ENCODE measurements at regions not wholly inside any gene's neighbourhood (a gene's known extent, or its start where the extent isn't known, plus 50 kb on each side); places are given as distances from the start of the nearest gene placed in this dataset.
"Not testable (repeated sequence)": the region's sequence is repeated elsewhere in the genome, so short reads cannot be mapped to it uniquely, and the experiment has no call there.

DNA sequence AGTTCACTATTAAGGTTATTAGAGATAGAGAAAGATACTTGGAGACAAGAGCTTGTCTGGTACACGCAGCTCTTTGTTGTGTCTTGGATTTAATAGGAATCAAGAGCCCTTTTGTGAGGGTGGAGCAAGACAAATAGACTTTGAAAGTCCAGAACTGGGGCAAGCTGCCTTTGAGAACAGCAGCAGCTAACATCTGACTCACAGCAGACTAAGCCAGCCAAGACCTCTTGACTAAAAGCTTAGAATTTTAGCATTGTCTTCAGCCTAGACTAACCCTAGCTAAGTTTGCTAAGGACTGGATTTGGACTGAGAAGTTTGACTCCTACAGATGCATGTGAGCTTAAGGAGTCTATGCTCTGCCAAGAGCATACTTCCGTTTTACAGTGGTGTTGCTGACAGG is 201.9 kb upstream of the RBM19 start:
- H3K27me3 ChIP-seq (ENCODE audit: insufficient read depth, low read length), result peaks cover 3% of the 10 kb centered on the region
- no peak overlapping the region for H3K4me3 ChIP-seq (ENCODE audit: low read length)
- H2AFZ ChIP-seq (ENCODE audit: low read depth, low read length), result no peak overlapping the region
- no peaks in the 10 kb centered on the region for H3K36me3 ChIP-seq (ENCODE audit: insufficient read depth, low read length)
- no peaks in the 10 kb centered on the region for H3K9me3 ChIP-seq (ENCODE audit: low read length)
- no peaks in the 10 kb centered on the region for H3K4me1 ChIP-seq (ENCODE audit: insufficient read depth, low read length)

DNA sequence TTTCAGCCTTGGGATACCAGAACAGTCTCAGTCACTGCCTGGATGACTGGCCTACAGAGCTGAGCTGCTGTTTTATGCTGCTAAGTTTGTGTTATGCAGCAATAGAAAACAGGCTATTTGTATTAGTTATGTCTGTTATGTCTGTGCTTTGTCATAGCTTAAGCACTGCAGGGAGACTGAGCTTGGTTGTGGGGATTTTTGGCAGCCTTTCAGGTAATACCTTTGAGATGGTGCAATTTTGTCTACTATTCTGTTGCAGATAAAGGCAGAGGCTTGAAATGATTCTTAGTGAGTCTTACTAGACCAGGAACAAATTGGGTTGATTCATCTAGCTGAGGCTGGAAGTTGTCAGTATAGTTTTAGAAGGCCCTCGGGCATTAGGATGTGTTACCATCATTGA is 201.3 kb upstream of the RBM19 start:
- no peaks in the 10 kb centered on the region for H3K36me3 ChIP-seq (ENCODE audit: insufficient read depth, low read length)
- H3K9me3 ChIP-seq (ENCODE audit: low read length), result no peaks in the 10 kb centered on the region
- no peak overlapping the region for H3K4me3 ChIP-seq (ENCODE audit: low read length)
- no peaks in the 10 kb centered on the region for H3K4me1 ChIP-seq (ENCODE audit: insufficient read depth, low read length)
- no peak overlapping the region for H2AFZ ChIP-seq (ENCODE audit: low read depth, low read length)
- H3K27me3 ChIP-seq (ENCODE audit: insufficient read depth, low read length), result peaks cover 3% of the 10 kb centered on the region

DNA sequence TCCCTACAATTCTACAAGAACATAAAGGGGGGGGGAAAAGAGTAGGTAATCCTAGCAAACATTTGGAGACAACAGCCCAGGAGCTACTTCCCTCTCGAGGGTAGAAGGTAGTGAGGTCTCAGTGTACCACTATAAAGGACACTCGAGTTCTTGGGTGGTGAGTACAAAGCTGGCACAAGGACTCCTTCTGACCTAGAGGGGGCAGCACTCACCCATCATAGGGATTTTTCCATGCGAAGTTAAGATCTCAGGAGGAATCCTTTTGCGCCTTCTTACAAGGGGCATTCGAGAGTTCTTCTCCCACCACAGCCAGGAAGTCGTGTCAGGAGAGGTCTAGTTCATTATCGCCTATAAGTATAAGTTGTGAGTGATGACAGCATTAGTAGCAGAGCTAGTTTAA is 200.2 kb upstream of the RBM19 start:
- H2AFZ ChIP-seq (ENCODE audit: low read depth, low read length), result no peak overlapping the region
- H3K27me3 ChIP-seq (ENCODE audit: insufficient read depth, low read length), result peaks cover 3% of the 10 kb centered on the region
- no peaks in the 10 kb centered on the region for H3K4me1 ChIP-seq (ENCODE audit: insufficient read depth, low read length)
- H3K4me3 ChIP-seq (ENCODE audit: low read length), result no peak overlapping the region
- H3K36me3 ChIP-seq (ENCODE audit: insufficient read depth, low read length), result no peaks in the 10 kb centered on the region
- H3K9me3 ChIP-seq (ENCODE audit: low read length), result no peaks in the 10 kb centered on the region

DNA sequence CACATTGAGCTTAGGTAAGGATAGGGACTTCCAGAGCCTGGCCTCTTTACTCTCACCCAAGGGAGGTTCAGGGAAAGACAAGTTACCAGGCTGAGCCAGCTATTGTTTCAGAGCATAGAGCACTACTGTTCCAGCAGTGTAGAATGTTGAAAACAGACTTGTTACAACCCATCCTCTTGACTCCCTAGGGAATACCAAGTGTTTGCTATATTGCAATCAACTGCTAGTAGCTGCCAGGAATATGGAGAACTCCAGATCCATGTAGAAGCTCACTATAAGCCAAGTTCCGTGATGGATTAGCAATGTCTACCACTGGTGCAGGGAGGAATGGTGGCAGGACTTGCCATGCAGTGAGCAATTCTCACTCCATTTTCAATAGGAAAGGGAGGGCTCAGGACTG is 199.8 kb upstream of the RBM19 start:
- H3K27me3 ChIP-seq (ENCODE audit: insufficient read depth, low read length), result peaks cover 3% of the 10 kb centered on the region
- H3K9me3 ChIP-seq (ENCODE audit: low read length), result no peaks in the 10 kb centered on the region

DNA sequence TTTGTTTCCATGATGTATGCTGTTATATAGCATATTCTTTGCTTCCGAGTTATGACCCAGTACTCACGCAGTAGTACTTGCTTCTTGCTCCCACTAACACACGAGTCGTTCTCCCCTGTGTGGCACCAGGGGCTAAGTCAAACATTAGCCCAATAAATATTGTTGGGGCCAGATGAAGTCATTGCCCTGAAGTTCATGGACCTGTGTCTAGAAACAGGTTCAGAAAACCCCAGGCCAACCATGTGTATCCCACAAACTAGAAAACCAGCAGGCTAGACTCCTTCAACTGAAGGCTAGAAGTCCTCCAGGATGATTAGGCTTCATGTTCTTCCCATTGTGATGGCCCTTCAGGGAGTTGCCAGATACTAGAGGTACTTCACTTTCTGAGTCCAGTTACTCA is 198.2 kb upstream of the RBM19 start:
- Histone ChIP-seq H2AFZ (ENCODE audit: low read depth, low read length) (no peak overlapping the region), H3K27me3 (ENCODE audit: insufficient read depth, low read length) (peaks cover 3% of the 10 kb centered on the region), H3K4me1 (ENCODE audit: insufficient read depth, low read length) (no peaks in the 10 kb centered on the region), H3K36me3 (ENCODE audit: insufficient read depth, low read length) (no peaks in the 10 kb centered on the region), H3K4me3 (ENCODE audit: low read length) (no peak overlapping the region), H3K9me3 (ENCODE audit: low read length) (no peaks in the 10 kb centered on the region)

More for the DNA sequence above, 199.8 kb upstream of the RBM19 start:
- no peaks in the 10 kb centered on the region for H3K36me3 ChIP-seq (ENCODE audit: insufficient read depth, low read length)
- H2AFZ ChIP-seq (ENCODE audit: low read depth, low read length), result no peak overlapping the region
- no peak overlapping the region for H3K4me3 ChIP-seq (ENCODE audit: low read length)
- no peaks in the 10 kb centered on the region for H3K4me1 ChIP-seq (ENCODE audit: insufficient read depth, low read length)

DNA sequence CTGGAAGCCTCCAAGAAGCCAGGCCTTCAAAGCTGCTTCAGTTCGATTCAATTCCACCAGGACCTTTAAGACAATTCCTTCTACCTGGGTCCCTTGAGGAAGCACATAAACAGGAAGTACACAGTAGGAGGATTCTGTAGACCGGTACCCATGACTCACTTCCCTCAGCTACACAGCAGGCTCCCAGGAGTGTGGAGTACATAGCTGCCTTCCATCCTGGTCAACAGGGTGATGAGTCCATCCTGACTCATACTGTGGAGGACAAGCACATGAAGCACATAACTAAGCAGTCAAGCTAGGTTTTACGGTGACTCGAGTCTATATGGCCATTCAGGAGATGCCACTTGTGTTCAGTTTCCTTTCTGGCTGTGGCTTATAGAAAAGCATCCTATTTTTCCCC is 197.6 kb upstream of the RBM19 start:
- H3K27me3 ChIP-seq (ENCODE audit: insufficient read depth, low read length), result peaks cover 3% of the 10 kb centered on the region
- no peaks in the 10 kb centered on the region for H3K9me3 ChIP-seq (ENCODE audit: low read length)
- no peaks in the 10 kb centered on the region for H3K4me1 ChIP-seq (ENCODE audit: insufficient read depth, low read length)
- no peak overlapping the region for H3K4me3 ChIP-seq (ENCODE audit: low read length)
- no peak overlapping the region for H2AFZ ChIP-seq (ENCODE audit: low read depth, low read length)
- no peaks in the 10 kb centered on the region for H3K36me3 ChIP-seq (ENCODE audit: insufficient read depth, low read length)

DNA sequence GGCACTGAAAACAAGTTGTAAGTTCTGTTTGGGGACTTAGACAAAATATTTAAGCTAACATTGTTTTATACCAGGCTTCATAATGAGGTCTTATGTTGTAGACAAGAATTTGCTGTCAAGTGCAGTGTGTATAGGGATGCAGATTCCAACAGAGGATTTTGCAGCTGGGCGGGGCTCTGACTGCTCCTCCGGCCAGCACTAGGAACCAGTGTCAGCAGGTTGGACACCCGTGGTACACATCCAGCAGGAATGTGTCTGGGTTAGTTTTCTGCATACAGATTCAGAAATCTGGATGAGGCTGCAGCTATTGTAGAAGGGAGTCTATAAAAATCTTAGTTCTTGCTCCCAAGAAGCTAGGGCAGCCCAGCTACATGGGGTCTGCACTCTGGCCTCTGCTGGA is 194.3 kb upstream of the RBM19 start:
- Histone ChIP-seq H2AFZ (ENCODE audit: low read depth, low read length) (no peak overlapping the region), H3K27me3 (ENCODE audit: insufficient read depth, low read length) (no peaks in the 10 kb centered on the region), H3K9me3 (ENCODE audit: low read length) (no peaks in the 10 kb centered on the region), H3K36me3 (ENCODE audit: insufficient read depth, low read length) (no peaks in the 10 kb centered on the region), H3K4me1 (ENCODE audit: insufficient read depth, low read length) (no peaks in the 10 kb centered on the region), H3K4me3 (ENCODE audit: low read length) (no peak overlapping the region)

DNA sequence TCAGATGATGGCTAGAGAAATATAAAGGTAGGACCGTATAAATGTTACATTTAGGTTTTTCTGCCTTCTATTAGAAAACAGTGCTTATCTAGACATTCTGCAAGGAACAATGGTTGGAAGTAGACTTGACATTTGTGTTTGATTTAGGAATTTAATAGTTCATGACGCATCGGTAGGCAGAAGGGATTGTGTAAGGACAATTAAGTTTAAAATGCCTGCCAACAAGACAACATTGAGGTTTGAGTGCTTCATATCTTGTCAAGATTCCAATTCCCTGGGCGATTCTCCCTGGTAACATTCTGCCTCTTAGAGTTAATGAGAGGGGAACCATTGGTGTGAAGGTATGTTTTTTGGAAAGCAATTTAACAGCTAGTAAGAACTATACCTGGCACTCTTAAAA is 186.8 kb upstream of the RBM19 start:
- Histone ChIP-seq H3K36me3 (ENCODE audit: insufficient read depth, low read length) (no peaks in the 10 kb centered on the region), H3K4me3 (ENCODE audit: low read length) (no peak overlapping the region), H3K9me3 (ENCODE audit: low read length) (no peaks in the 10 kb centered on the region), H3K27me3 (ENCODE audit: insufficient read depth, low read length) (no peaks in the 10 kb centered on the region), H3K4me1 (ENCODE audit: insufficient read depth, low read length) (no peaks in the 10 kb centered on the region), H2AFZ (ENCODE audit: low read depth, low read length) (no peak overlapping the region)

DNA sequence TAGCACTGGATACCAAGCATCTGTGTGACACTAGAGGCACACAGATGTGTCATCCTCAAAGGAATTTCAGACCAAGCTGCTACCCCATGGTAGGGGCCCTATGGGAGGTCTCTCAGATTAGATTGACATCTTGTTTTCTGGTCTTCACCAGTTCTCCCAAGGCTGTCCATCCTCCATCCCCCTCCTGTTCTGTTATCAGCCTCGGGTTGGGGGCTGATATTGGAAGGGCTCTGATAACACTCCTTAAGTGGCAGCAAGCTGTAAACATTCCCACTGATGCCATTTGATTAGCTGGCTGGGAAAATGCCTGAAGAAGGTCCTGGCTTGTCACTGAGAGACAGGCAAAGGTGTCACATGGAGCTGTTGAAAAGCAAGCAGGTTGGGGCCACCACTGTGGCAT is 185.9 kb upstream of the RBM19 start:
- Histone ChIP-seq H3K36me3 (ENCODE audit: insufficient read depth, low read length) (no peaks in the 10 kb centered on the region), H2AFZ (ENCODE audit: low read depth, low read length) (no peak overlapping the region), H3K27me3 (ENCODE audit: insufficient read depth, low read length) (no peaks in the 10 kb centered on the region), H3K4me3 (ENCODE audit: low read length) (no peak overlapping the region), H3K9me3 (ENCODE audit: low read length) (no peaks in the 10 kb centered on the region), H3K4me1 (ENCODE audit: insufficient read depth, low read length) (no peaks in the 10 kb centered on the region)

DNA sequence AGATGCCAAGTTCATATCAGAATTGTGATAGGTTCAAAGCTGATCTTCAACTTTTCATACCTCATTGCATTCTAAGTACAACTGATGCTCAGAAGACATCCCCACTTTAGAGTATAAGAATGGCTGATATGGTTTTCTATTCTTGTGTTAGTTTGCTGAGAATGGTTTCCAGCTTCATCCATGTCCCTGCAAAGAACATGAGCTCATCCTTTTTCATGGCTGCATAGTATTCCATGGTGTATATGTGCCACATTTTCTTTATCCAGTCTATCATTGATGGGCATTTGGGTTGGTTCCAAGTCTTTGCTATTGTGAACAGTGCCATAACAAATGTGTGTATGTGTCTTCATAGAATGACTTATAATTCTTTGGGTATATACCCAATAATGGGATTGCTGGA is 184.5 kb upstream of the RBM19 start:
- not testable (repeated sequence) for H3K27me3 ChIP-seq (ENCODE audit: insufficient read depth, low read length); H2AFZ ChIP-seq (ENCODE audit: low read depth, low read length); H3K4me3 ChIP-seq (ENCODE audit: low read length)

DNA sequence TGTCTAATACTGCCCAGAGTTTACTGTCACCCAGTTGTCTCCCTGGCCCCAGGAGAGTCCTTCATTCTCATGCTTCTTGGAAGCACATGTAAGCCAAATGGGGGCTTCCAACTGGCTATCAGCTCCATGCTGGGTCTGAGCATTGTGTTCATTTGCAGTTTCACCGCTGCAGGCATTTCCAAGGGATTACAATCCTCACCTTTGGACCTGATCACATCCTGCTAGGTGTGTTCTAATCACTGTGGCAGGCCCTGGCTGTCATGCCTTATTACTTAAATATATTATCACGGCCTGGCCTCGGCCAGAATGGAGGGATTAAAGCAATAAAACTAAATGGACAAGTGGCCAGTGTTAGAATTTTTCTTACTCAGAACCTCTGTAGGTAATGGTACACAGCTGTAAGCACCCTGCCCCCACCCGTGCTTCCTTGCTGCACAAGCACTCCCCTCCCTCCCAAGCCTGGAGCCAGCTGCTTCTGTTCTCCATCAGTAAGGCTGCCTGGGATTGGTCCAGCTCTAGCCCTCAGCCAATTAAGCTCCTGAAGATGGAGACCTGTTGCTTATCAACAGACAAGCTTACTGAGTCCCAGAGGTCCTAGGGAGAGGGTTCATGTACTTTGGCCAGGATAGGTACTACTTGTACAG is 175.9 kb upstream of the RBM19 start:
- H2AFZ ChIP-seq (ENCODE audit: low read depth, low read length), result no peak overlapping the region
- H3K36me3 ChIP-seq (ENCODE audit: insufficient read depth, low read length), result no peaks in the 10 kb centered on the region
- H3K4me3 ChIP-seq (ENCODE audit: low read length), result no peak overlapping the region
- H3K4me1 ChIP-seq (ENCODE audit: insufficient read depth, low read length), result no peaks in the 10 kb centered on the region
- H3K27me3 ChIP-seq (ENCODE audit: insufficient read depth, low read length), result no peaks in the 10 kb centered on the region
- H3K9me3 ChIP-seq (ENCODE audit: low read length), result no peaks in the 10 kb centered on the region

More for the DNA sequence above, 184.5 kb upstream of the RBM19 start:
- H3K9me3 ChIP-seq (ENCODE audit: low read length); H3K36me3 ChIP-seq (ENCODE audit: insufficient read depth, low read length); H3K4me1 ChIP-seq (ENCODE audit: insufficient read depth, low read length): not testable (repeated sequence)

DNA sequence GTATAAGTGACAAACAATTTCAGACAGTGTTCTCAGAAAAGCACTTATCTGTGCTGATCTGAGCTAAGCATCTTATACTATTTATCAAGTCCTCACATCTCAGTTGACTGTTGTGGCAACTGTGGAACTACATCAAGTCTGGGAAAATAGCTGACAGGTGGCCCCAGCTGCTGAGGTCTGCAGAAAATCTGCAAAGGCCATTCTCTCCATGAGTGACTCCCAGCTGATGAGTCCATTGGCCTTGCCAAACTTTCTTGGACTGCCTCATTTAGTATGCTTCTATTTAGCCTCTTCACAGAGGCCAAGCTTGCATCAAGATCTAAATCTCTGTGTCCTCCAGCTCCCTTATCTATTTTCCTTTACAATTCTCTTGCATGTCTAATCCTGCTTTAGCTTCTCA is 174.5 kb upstream of the RBM19 start:
- H3K4me3 ChIP-seq (ENCODE audit: low read length), result no peak overlapping the region
- no peaks in the 10 kb centered on the region for H3K27me3 ChIP-seq (ENCODE audit: insufficient read depth, low read length)
- H3K4me1 ChIP-seq (ENCODE audit: insufficient read depth, low read length), result no peaks in the 10 kb centered on the region
- no peak overlapping the region for H2AFZ ChIP-seq (ENCODE audit: low read depth, low read length)
- H3K9me3 ChIP-seq (ENCODE audit: low read length), result no peaks in the 10 kb centered on the region
- H3K36me3 ChIP-seq (ENCODE audit: insufficient read depth, low read length), result no peaks in the 10 kb centered on the region

DNA sequence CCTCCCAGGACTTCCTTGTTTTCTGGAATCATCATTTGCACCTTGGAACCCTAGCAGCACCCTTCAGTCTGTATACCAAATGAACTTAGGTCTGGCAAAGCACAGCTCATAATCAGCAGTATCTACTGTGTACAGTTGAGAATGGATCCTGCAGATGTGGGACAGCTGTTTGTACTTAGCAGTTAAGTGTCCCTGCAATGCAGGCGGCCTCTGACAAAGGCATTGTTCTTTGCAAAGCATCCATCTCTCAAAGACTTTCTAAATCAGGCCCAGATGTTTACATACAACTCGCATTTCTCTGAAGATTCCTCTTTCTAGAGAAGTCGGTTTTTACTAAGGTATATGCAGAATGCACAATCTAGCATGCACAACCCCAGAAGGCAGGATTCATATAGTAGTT is 170.5 kb upstream of the RBM19 start:
- no peaks in the 10 kb centered on the region for H3K9me3 ChIP-seq (ENCODE audit: low read length)
- H3K27me3 ChIP-seq (ENCODE audit: insufficient read depth, low read length), result no peaks in the 10 kb centered on the region
- no peak overlapping the region for H2AFZ ChIP-seq (ENCODE audit: low read depth, low read length)
- no peaks in the 10 kb centered on the region for H3K4me1 ChIP-seq (ENCODE audit: insufficient read depth, low read length)
- no peaks in the 10 kb centered on the region for H3K36me3 ChIP-seq (ENCODE audit: insufficient read depth, low read length)
- H3K4me3 ChIP-seq (ENCODE audit: low read length), result no peak overlapping the region

DNA sequence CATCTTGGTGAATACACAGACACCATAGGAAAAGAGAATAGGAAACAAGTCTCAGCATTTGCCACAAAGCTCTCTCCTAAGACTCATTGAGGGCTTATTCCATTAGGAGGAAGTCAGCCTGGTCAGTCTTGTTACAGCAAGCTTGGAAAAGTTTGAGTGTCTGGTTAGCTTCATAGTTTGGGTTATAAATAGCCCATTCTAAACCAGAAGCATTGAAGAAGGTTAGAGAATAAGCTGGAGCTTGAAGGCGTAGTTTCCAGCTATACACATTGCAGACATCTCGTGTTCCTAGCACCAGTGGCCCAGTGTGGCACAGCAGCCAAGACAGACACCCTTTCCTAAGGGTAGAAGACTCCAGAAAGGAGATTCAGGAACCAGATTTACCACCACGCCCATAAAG is 168.8 kb upstream of the RBM19 start:
- Histone ChIP-seq H3K36me3 (ENCODE audit: insufficient read depth, low read length) (no peaks in the 10 kb centered on the region), H3K4me1 (ENCODE audit: insufficient read depth, low read length) (no peaks in the 10 kb centered on the region), H3K9me3 (ENCODE audit: low read length) (no peaks in the 10 kb centered on the region), H2AFZ (ENCODE audit: low read depth, low read length) (no peak overlapping the region), H3K27me3 (ENCODE audit: insufficient read depth, low read length) (no peaks in the 10 kb centered on the region), H3K4me3 (ENCODE audit: low read length) (no peak overlapping the region)

Measured in neuron (in vitro differentiated cells).